ENCODE measurements at regions not wholly inside any gene's neighbourhood (a gene's known extent, or its start where the extent isn't known, plus 50 kb on each side); places are given as distances from the start of the nearest gene placed in this dataset.

GRCh38 chr9:96065482-96066251 lies 190.2 kb downstream of the ERCC6L2 start:
- TF ChIP-seq, protein P1, sequence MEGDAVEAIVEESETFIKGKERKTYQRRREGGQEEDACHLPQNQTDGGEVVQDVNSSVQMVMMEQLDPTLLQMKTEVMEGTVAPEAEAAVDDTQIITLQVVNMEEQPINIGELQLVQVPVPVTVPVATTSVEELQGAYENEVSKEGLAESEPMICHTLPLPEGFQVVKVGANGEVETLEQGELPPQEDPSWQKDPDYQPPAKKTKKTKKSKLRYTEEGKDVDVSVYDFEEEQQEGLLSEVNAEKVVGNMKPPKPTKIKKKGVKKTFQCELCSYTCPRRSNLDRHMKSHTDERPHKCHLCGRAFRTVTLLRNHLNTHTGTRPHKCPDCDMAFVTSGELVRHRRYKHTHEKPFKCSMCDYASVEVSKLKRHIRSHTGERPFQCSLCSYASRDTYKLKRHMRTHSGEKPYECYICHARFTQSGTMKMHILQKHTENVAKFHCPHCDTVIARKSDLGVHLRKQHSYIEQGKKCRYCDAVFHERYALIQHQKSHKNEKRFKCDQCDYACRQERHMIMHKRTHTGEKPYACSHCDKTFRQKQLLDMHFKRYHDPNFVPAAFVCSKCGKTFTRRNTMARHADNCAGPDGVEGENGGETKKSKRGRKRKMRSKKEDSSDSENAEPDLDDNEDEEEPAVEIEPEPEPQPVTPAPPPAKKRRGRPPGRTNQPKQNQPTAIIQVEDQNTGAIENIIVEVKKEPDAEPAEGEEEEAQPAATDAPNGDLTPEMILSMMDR (IDR thresholded peaks at IDR 0.05): no peak
- TF ChIP-seq POLR2A (IDR thresholded peaks at IDR 0.05): no peak
